GM12878 (cell line): ENCODE measurements at regions not wholly inside any gene's neighbourhood (a gene's known extent, or its start where the extent isn't known, plus 50 kb on each side); places are given as distances from the start of the nearest gene placed in this dataset.

Experiments used
- ATAC-seq: fragments of 200-7000 bp; cut with Tn5 transposase; 3 replicates; pipeline ENCODE4 v1.9.1; 2020; ENCODE audit warnings: mild to moderate bottlenecking, moderate library complexity
- BruUV-seq: library from RNA; stranded (reverse); fragments of 400-500 nt; replicated peaks from 2 replicates; lab custom pipeline; 2021; lab: Mats Ljungman, UMichigan
- CTCF ChIA-PET: fragments of 300-600 bp; sonication (Branson Sonifier 250); formaldehyde crosslinking; extraction: SDS; loops from one replicate; lab custom pipeline; 2021; ENCODE audit warnings: inconsistent platforms; lab: Yijun Ruan, JAX
- POLR2A ChIA-PET: fragments of 350-600 bp; formaldehyde crosslinking; extraction: SDS; loops from one replicate; lab custom pipeline; 2021; ENCODE audit warnings: inconsistent platforms; lab: Charles Lee
- RAD21 ChIA-PET: fragments of 300-600 bp; sonication (Branson Sonifier 250); formaldehyde crosslinking; loops from one replicate; lab custom pipeline; 2023; ENCODE audit warnings: antibody characterized with exemption; ENCODE audit not compliant: unreplicated experiment; lab: Charles Lee
- SMC1A ChIA-PET: fragments of 300-600 bp; sonication (Branson Sonifier 250); formaldehyde crosslinking; loops from one replicate; lab custom pipeline; 2023; ENCODE audit not compliant: unreplicated experiment, uncharacterized antibody; lab: Charles Lee
- DNase-seq: peaks from one replicate; pipeline ENCODE4 v3.0.0-alpha.2; 2011; ENCODE audit warnings: low read depth, low spot score
- FAIRE-seq: peaks from 3 replicates; lab custom pipeline; 2011; peaks lifted over from hg19 to GRCh38; lab: Jason Lieb, UNC
- H2AFZ ChIP-seq: 2 replicates; pipeline ENCODE4 v1.6.0; 2011; ENCODE audit warnings: low read depth, low read length, control low read depth; ENCODE audit not compliant: control insufficient read depth
- H3K27ac ChIP-seq: 2 replicates; pipeline ENCODE4 v1.5.1; 2011; ENCODE audit warnings: control low read depth; ENCODE audit not compliant: control insufficient read depth, insufficient read depth
- H3K27me3 ChIP-seq, 2 experiments: replicated peaks in 1 of 2; 2 replicates each; pipeline versions ENCODE4 v1.6.0 to v1.6.1; 2011; ENCODE audit warnings: low read length in 1 of 2; ENCODE audit not compliant: control insufficient read depth in 2 of 2, insufficient read depth in 2 of 2
- H3K36me3 ChIP-seq, 2 experiments: 2 replicates each; pipeline ENCODE4 v1.5.1; 2011; ENCODE audit warnings: low read length in 1 of 2; ENCODE audit not compliant: control insufficient read depth in 2 of 2, insufficient read depth in 2 of 2
- H3K4me1 ChIP-seq: 2 replicates; pipeline ENCODE4 v1.6.1; 2011; ENCODE audit warnings: mild to moderate bottlenecking, low read length, moderate library complexity, mixed read lengths; ENCODE audit not compliant: control insufficient read depth, insufficient read depth
- H3K4me2 ChIP-seq: 2 replicates; pipeline ENCODE4 v1.6.0; 2011; ENCODE audit warnings: control low read depth; ENCODE audit not compliant: control insufficient read depth, insufficient read depth
- H3K4me3 ChIP-seq: fragments of 200-600 bp; sonication (generic); 2 replicates; pipeline ENCODE4 v1.5.1; 2016
- H3K79me2 ChIP-seq: 2 replicates; pipeline ENCODE4 v1.6.0; 2011; ENCODE audit warnings: low read length; ENCODE audit not compliant: control insufficient read depth, insufficient read depth
- H3K9ac ChIP-seq: 2 replicates; pipeline ENCODE4 v1.8.0; 2011; ENCODE audit warnings: low read length, control low read depth, mixed read lengths; ENCODE audit not compliant: control insufficient read depth, insufficient read depth
- H3K9me3 ChIP-seq: replicated peaks from 3 replicates; pipeline ENCODE4 v1.5.1; 2011; ENCODE audit warnings: mild to moderate bottlenecking, low read length; ENCODE audit not compliant: control insufficient read depth, insufficient read depth
- H4K20me1 ChIP-seq: 2 replicates; pipeline ENCODE4 v1.6.0; 2011; ENCODE audit not compliant: control insufficient read depth, insufficient read depth
- CREM ChIP-seq: IDR thresholded peaks from 2 replicates; pipeline ENCODE4 v1.6.1; 2014; ENCODE audit warnings: antibody characterized with exemption, low read depth
- FOS ChIP-seq: IDR thresholded peaks from 3 replicates; pipeline ENCODE4 v1.6.1; 2011; ENCODE audit warnings: borderline replicate concordance; ENCODE audit not compliant: insufficient read length; ENCODE audit errors: extremely low read depth
- GATAD2B ChIP-seq: fragments of 450-650 bp; conservative IDR thresholded peaks from 2 replicates; pipeline ENCODE4 v1.6.1; 2017; ENCODE audit warnings: low read depth, mild to moderate bottlenecking, moderate library complexity
- HDAC2 ChIP-seq: fragments of 200-600 bp; sonication (generic); IDR thresholded peaks from 2 replicates; pipeline ENCODE4 v1.6.1; 2017
- HDGF ChIP-seq: fragments of 450-650 bp; IDR thresholded peaks from 2 replicates; pipeline ENCODE4 v1.6.1; 2016; ENCODE audit warnings: antibody characterized with exemption
- KLF5 ChIP-seq: fragments of 450-650 bp; IDR thresholded peaks from 2 replicates; pipeline ENCODE4 v1.6.1; 2014; ENCODE audit warnings: mild to moderate bottlenecking; ENCODE audit not compliant: partially characterized antibody
- MTA2 ChIP-seq: fragments of 450-650 bp; IDR thresholded peaks from 2 replicates; pipeline ENCODE4 v1.6.1; 2016; ENCODE audit warnings: low read depth, mild to moderate bottlenecking, moderate library complexity
- MYB ChIP-seq: fragments of 150-350 bp; IDR thresholded peaks from 2 replicates; pipeline ENCODE4 v1.6.1; 2014; ENCODE audit warnings: mild to moderate bottlenecking, low read depth, low read length, borderline replicate concordance
- NR2C2 ChIP-seq: IDR thresholded peaks from 2 replicates; pipeline ENCODE4 v1.6.1; 2011; ENCODE audit warnings: borderline replicate concordance, low read depth; ENCODE audit not compliant: control insufficient read depth, insufficient read length
- PML ChIP-seq: IDR thresholded peaks from 2 replicates; pipeline ENCODE4 v1.6.1; 2012; ENCODE audit warnings: low read length, inconsistent platforms
- POLR2A ChIP-seq: IDR thresholded peaks from 2 replicates; pipeline ENCODE4 v1.6.1; 2011; ENCODE audit warnings: low read depth, mild to moderate bottlenecking, low read length
- RBBP5 ChIP-seq: fragments of 200-600 bp; sonication (generic); conservative IDR thresholded peaks from 2 replicates; pipeline ENCODE4 v1.6.1; 2016
- SPI1 ChIP-seq: IDR thresholded peaks from 2 replicates; pipeline ENCODE4 v1.6.1; 2011; ENCODE audit warnings: low read depth, mild to moderate bottlenecking, low read length, moderate library complexity, borderline replicate concordance; ENCODE audit not compliant: insufficient read depth
- TARDBP ChIP-seq: IDR thresholded peaks from 2 replicates; pipeline ENCODE4 v1.6.1; 2016; ENCODE audit warnings: borderline replicate concordance
- ZNF217 ChIP-seq: fragments of 450-650 bp; IDR thresholded peaks from 2 replicates; pipeline ENCODE4 v1.6.1; 2017; ENCODE audit warnings: antibody characterized with exemption, mild to moderate bottlenecking
- ZNF622 ChIP-seq: fragments of 450-650 bp; IDR thresholded peaks from 2 replicates; pipeline ENCODE4 v1.6.1; 2017; ENCODE audit warnings: mild to moderate bottlenecking, inconsistent platforms
- WGBS: methylation state at CpG from one replicate; pipeline ENCODE4 v1.1.6; 2016; ENCODE audit warnings: low lambda C conversion rate; ENCODE audit not compliant: insufficient replicate concordance, insufficient coverage; ENCODE audit errors: missing lambda C conversion rate; 5-methylcytosine and 5-hydroxymethylcytosine counted together
- in situ Hi-C: fragments of 300-500 bp; cut with MboI; formaldehyde crosslinking; loops from 9 replicates; pipeline ENCODE4 v1.14.3; 2018; ENCODE audit warnings: mixed read lengths
- intact Hi-C: fragments of 100-400 bp; cut with micrococcal nuclease; formaldehyde crosslinking; loops from one replicate; pipeline ENCODE4 v1.14.2; 2022; ENCODE audit not compliant: unreplicated experiment
- TF ChIP-seq, protein P1 (sequence below): fragments of 450-650 bp; IDR thresholded peaks from 2 replicates; pipeline ENCODE4 v1.6.1; 2016; ENCODE audit warnings: mild to moderate bottlenecking
- TF ChIP-seq, protein P2 (sequence below): IDR thresholded peaks from 2 replicates; pipeline ENCODE4 v1.6.1; 2012; ENCODE audit warnings: low read length, inconsistent platforms
- TF ChIP-seq, protein P3 (sequence below): IDR thresholded peaks from 2 replicates; pipeline ENCODE4 v1.6.1; 2011; ENCODE audit warnings: borderline replicate concordance, low read depth, mild to moderate bottlenecking, moderate library complexity, low read length; ENCODE audit not compliant: insufficient read depth, poor library complexity, severe bottlenecking

DNA sequence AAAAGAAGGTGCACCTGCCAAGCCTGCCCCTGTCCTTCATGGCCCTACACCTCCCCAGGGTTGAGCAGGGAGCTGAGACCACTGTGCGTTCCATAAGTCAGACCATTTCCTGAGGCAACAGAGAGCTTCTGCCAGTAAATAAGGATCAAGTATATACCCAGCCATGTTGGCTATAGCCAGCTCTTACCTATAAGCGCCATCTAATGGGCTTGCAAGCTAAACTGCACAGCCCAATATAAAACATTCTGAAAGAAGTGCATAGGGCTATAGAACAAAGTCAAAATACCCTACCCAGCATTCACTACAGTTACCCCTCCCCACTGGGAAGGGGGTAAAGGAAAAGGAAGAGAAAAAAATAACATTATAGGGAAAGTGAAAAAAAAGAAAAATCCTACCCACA, 59.3 kb upstream of the SCAF11 start:
- DNase-seq (no peak), FAIRE-seq (no peak), ATAC-seq (no peak)
- no peak overlapping the region for H3K4me2 ChIP-seq
- ChIA-PET POLR2A (no interaction called here), CTCF (no interaction called here), SMC1A (no interaction called here), RAD21 (no interaction called here)
- no peaks in the 10 kb centered on the region for H3K4me1 ChIP-seq
- no peaks in the 10 kb centered on the region for H3K36me3 ChIP-seq
- H3K27ac ChIP-seq: no peak overlapping the region
- no peak overlapping the region for H3K4me3 ChIP-seq
- no peaks in the 10 kb centered on the region for H3K27me3 ChIP-seq
- TF ChIP-seq SPI1 (no peak), MTA2 (no peak), ZNF217 (no peak), CREM (no peak), POLR2A (no peak), HDGF (no peak), TARDBP (no peak), HDAC2 (no peak), MYB (no peak), FOS (no peak), PML (no peak), ZNF622 (no peak), NR2C2 (no peak), GATAD2B (no peak), RBBP5 (no peak), KLF5 (no peak)
- TF ChIP-seq, protein P1, sequence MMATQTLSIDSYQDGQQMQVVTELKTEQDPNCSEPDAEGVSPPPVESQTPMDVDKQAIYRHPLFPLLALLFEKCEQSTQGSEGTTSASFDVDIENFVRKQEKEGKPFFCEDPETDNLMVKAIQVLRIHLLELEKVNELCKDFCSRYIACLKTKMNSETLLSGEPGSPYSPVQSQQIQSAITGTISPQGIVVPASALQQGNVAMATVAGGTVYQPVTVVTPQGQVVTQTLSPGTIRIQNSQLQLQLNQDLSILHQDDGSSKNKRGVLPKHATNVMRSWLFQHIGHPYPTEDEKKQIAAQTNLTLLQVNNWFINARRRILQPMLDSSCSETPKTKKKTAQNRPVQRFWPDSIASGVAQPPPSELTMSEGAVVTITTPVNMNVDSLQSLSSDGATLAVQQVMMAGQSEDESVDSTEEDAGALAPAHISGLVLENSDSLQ: no peak
- TF ChIP-seq, protein P2, sequence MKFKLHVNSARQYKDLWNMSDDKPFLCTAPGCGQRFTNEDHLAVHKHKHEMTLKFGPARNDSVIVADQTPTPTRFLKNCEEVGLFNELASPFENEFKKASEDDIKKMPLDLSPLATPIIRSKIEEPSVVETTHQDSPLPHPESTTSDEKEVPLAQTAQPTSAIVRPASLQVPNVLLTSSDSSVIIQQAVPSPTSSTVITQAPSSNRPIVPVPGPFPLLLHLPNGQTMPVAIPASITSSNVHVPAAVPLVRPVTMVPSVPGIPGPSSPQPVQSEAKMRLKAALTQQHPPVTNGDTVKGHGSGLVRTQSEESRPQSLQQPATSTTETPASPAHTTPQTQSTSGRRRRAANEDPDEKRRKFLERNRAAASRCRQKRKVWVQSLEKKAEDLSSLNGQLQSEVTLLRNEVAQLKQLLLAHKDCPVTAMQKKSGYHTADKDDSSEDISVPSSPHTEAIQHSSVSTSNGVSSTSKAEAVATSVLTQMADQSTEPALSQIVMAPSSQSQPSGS: no peak
- TF ChIP-seq, protein P3, sequence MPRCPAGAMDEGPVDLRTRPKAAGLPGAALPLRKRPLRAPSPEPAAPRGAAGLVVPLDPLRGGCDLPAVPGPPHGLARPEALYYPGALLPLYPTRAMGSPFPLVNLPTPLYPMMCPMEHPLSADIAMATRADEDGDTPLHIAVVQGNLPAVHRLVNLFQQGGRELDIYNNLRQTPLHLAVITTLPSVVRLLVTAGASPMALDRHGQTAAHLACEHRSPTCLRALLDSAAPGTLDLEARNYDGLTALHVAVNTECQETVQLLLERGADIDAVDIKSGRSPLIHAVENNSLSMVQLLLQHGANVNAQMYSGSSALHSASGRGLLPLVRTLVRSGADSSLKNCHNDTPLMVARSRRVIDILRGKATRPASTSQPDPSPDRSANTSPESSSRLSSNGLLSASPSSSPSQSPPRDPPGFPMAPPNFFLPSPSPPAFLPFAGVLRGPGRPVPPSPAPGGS: no peak
- peaks cover 5% of the 10 kb centered on the region; the same call in 1 of the 3 replicates for H3K9me3 ChIP-seq
- H3K79me2 ChIP-seq: no peaks in the 10 kb centered on the region
- H3K9ac ChIP-seq: no peak overlapping the region
- 18% methylated on average over 2 of the region's 2 CpGs for WGBS
- BruUV-seq: no TSS peak
- H4K20me1 ChIP-seq: no peaks in the 10 kb centered on the region
- intact Hi-C loops (no loop called here), in situ Hi-C loops (no loop called here)
- H2AFZ ChIP-seq: no peak overlapping the region
